ENCODE measurements at regions not wholly inside any gene's neighbourhood (a gene's known extent, or its start where the extent isn't known, plus 50 kb on each side); places are given as distances from the start of the nearest gene placed in this dataset.

- DNase-seq = no peak
Observed at GRCh38 chr9:86756576-86757381, 190.5 kb downstream of the GAS1 start.

GRCh38 chr9:86755561-86755941 is 191.8 kb downstream of the GAS1 start:
- DNase-seq = no peak

- no peak for DNase-seq
Observed at GRCh38 chr9:86754581-86755560, 192.4 kb downstream of the GAS1 start.

- no peak for DNase-seq
Observed at GRCh38 chr9:86753836-86754235, 193.5 kb downstream of the GAS1 start.

- DNase-seq = no peak
Observed at GRCh38 chr9:86752733-86753132, 194.6 kb downstream of the GAS1 start.

- DNase-seq = no peak
Observed at GRCh38 chr9:86751956-86752355, 195.3 kb downstream of the GAS1 start.

- no peak for DNase-seq
Observed at GRCh38 chr9:86751207-86751606, 196.1 kb downstream of the GAS1 start.

- DNase-seq = peak; percentile 68
Observed at GRCh38 chr9:86749894-86750255, 197.4 kb downstream of the GAS1 start.

- no peak for DNase-seq
Observed at GRCh38 chr9:86749161-86749893, 198.0 kb downstream of the GAS1 start.

GRCh38 chr9:86747711-86748110 is 199.6 kb downstream of the GAS1 start:
- DNase-seq = no peak

- peak; percentile 43 for DNase-seq
Observed at GRCh38 chr9:86741311-86742208, 205.7 kb downstream of the GAS1 start.

GRCh38 chr9:86735772-86736458 is 211.4 kb downstream of the GAS1 start:
- DNase-seq = no peak

- no peak for DNase-seq
Observed at GRCh38 chr9:86734771-86735170, 212.5 kb downstream of the GAS1 start.

GRCh38 chr9:86733929-86734328 is 213.4 kb downstream of the GAS1 start:
- DNase-seq = peak; percentile 45

- DNase-seq = peak; percentile 82
Observed at GRCh38 chr9:86732514-86733171, 214.7 kb downstream of the GAS1 start.

- DNase-seq = no peak
Observed at GRCh38 chr9:86731511-86732063, 215.7 kb downstream of the GAS1 start.

- no peak for DNase-seq
Observed at GRCh38 chr9:86730163-86730928, 217.0 kb downstream of the GAS1 start.

GRCh38 chr9:86724529-86724928 is 222.8 kb downstream of the GAS1 start:
- no peak for DNase-seq

- DNase-seq = no peak
Observed at GRCh38 chr9:86723346-86723745, 224.0 kb downstream of the GAS1 start.

GRCh38 chr9:86722706-86723075 is 224.6 kb downstream of the GAS1 start:
- no peak for DNase-seq
